Fibroblast of pulmonary artery (primary cell): ENCODE measurements at regions not wholly inside any gene's neighbourhood (a gene's known extent, or its start where the extent isn't known, plus 50 kb on each side); places are given as distances from the start of the nearest gene placed in this dataset.

Experiments
- DNase-seq: peaks from one replicate; pipeline ENCODE4 v3.0.0-alpha.2; 2010; ENCODE audit warnings: low read depth
- H3K4me3 ChIP-seq: replicated peaks from 2 replicates; pipeline ENCODE4 v1.5.1; 2011; ENCODE audit warnings: low read depth, mild to moderate bottlenecking, control low read depth, low read length, moderate library complexity
- CTCF ChIP-seq: IDR thresholded peaks from 2 replicates; pipeline ENCODE4 v1.5.1; 2011; ENCODE audit warnings: mild to moderate bottlenecking, control low read depth, low read length, inconsistent platforms; ENCODE audit errors: missing control alignments

DNA sequence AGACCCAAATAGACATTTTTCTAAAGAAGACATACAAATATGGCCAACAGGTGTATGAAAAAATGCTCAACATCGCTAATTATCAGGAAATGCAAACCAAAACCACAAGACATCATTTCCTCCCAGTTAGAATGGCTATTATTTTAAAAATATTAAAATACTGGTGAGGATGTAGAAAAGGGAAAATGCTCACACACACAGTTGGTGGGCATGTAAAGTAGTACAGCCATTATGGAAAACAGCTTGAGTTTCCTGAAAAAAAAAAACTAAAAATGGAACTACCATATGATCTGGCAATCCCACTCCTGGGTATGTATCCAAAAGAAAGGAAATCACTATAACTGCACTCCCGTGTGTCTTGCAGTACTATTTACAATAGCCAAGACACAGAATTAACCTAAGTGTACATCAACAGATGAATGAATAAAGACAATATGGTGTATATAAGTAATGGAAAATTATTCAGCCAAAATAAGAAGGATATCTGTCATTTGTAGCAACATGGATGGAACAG lies 128.9 kb upstream of the DKK2 start:
- TF ChIP-seq CTCF, result no peak
- no peak overlapping the region for H3K4me3 ChIP-seq
- no peak for DNase-seq

GRCh38 chr4:107156443-107156842 lies 120.3 kb upstream of the DKK2 start:
- no peak for TF ChIP-seq CTCF
- H3K4me3 ChIP-seq, result no peak overlapping the region
- no peak for DNase-seq

DNA sequence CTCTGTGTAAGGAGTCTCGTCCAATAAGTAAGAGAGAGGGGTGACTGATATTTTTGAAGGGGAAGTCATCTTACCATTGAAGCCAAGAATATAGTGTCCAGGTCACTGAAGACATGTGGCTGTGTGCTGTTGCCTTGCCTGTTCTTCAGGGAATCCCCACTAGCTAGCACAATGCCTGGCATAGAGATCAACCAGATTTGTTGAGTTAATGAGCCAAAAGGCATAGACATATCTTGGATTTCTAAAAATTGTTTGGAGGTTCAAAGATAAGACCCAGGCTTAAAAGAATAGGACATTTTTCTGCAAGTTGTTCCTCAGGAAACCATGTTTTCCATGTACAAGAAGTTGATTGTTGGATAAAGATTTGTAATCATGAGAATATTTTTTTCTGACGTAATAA lies 119.3 kb upstream of the DKK2 start:
- peak; percentile 22 for DNase-seq
- H3K4me3 ChIP-seq, result no peak overlapping the region
- no peak for TF ChIP-seq CTCF

DNA sequence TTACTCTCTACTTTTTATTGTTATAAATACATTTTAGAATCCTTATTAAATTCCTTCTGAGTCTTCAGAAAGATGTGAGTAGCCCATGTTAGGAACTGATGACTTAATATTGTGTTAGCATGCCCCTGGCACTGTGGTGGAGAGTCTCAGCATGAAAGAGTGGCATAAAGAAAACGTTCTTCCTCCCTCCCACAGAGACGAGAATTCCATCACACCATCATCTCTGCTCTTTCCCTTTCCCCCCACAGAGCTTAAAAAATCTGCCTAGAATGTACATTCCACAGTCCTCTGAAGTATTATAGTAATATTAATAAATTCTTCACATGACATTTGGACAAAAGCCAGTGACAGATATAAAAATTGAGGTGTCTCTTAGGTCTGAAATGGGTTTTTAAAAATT lies 117.8 kb upstream of the DKK2 start:
- peak; percentile 9 for DNase-seq
- no peak for TF ChIP-seq CTCF
- no peak overlapping the region for H3K4me3 ChIP-seq

- H3K4me3 ChIP-seq, result no peak overlapping the region
- DNase-seq, result peak; percentile 43
- peak; percentile 38 for TF ChIP-seq CTCF
These were observed 117.1 kb upstream of the DKK2 start for GRCh38 chr4:107153228-107153627.

GRCh38 chr4:107151173-107151572 lies 115.1 kb upstream of the DKK2 start:
- H3K4me3 ChIP-seq, result no peak overlapping the region
- TF ChIP-seq CTCF, result no peak
- DNase-seq, result no peak

GRCh38 chr4:107148904-107149303 lies 112.8 kb upstream of the DKK2 start:
- no peak for DNase-seq
- no peak overlapping the region for H3K4me3 ChIP-seq
- TF ChIP-seq CTCF, result no peak
